Endothelial cell of umbilical vein (primary cell): ENCODE measurements at regions not wholly inside any gene's neighbourhood (a gene's known extent, or its start where the extent isn't known, plus 50 kb on each side); places are given as distances from the start of the nearest gene placed in this dataset.

Experiments used
- BruUV-seq: library from RNA; stranded (reverse); fragments of 400-500 nt; replicated peaks from 2 replicates; lab custom pipeline; 2021; lab: Mats Ljungman, UMichigan
- CTCF ChIA-PET: fragments of 300-600, 350-600 bp; sonication (Branson Sonifier 250); formaldehyde crosslinking; loops from one replicate; lab custom pipeline; 2021; ENCODE audit warnings: antibody characterized with exemption, inconsistent platforms; lab: Charles Lee
- POLR2A ChIA-PET: fragments of 300-600, 350-600 bp; sonication (Branson Sonifier 250); formaldehyde crosslinking; loops from one replicate; lab custom pipeline; 2021; ENCODE audit warnings: antibody characterized with exemption, inconsistent platforms; lab: Charles Lee
- DNase-seq: peaks from one replicate; pipeline ENCODE4 v3.0.0-alpha.2; 2011; ENCODE audit warnings: low read depth, low spot score
- FAIRE-seq: peaks from 2 replicates; lab custom pipeline; 2011; peaks lifted over from hg19 to GRCh38; lab: Jason Lieb, UNC
- H2AFZ ChIP-seq: 2 replicates; pipeline ENCODE4 v1.6.0; 2012; ENCODE audit warnings: low read depth, low read length, control low read depth, inconsistent platforms
- H3K27ac ChIP-seq: 2 replicates; pipeline ENCODE4 v1.5.1; 2011; ENCODE audit warnings: low read depth, mild to moderate bottlenecking, control low read depth, low read length, moderate library complexity; ENCODE audit not compliant: insufficient read depth
- H3K27me3 ChIP-seq, 2 experiments: 2 replicates each; pipeline versions ENCODE4 v1.6.0 to v1.6.1; 2011; ENCODE audit warnings: low read length in 2 of 2, mixed read lengths in 1 of 2; ENCODE audit not compliant: control insufficient read depth in 2 of 2, insufficient read depth in 2 of 2
- H3K36me3 ChIP-seq, 2 experiments: 2 replicates in 1 of 2; 3 replicates in 1 of 2; pipeline ENCODE4 v1.5.1; 2011; ENCODE audit warnings: low read length in 2 of 2, mild to moderate bottlenecking in 1 of 2, moderate library complexity in 1 of 2; ENCODE audit not compliant: control insufficient read depth in 2 of 2, insufficient read depth in 2 of 2; ENCODE audit errors: extremely low read depth in 1 of 2
- H3K4me1 ChIP-seq: 3 replicates; pipeline ENCODE4 v1.5.1; 2011; ENCODE audit warnings: mild to moderate bottlenecking, low read length; ENCODE audit not compliant: control insufficient read depth, insufficient read depth; ENCODE audit errors: extremely low read depth
- H3K4me2 ChIP-seq: 2 replicates; pipeline ENCODE4 v1.6.1; 2011; ENCODE audit warnings: low read length, control low read depth, mixed read lengths; ENCODE audit not compliant: insufficient read depth
- H3K4me3 ChIP-seq, 3 experiments: fragments of 200-600 bp in 1 of 3; sonication (generic), shearing (Covaris generic) in 1 of 3; replicated peaks in 1 of 3; 2 replicates each; pipeline ENCODE4 v1.5.1; 2011 to 2016; ENCODE audit warnings: control low read depth in 3 of 3, low read length in 3 of 3, mild to moderate bottlenecking in 2 of 3, inconsistent platforms in 1 of 3, low read depth in 1 of 3, moderate library complexity in 1 of 3; ENCODE audit not compliant: insufficient read depth in 1 of 3
- H3K79me2 ChIP-seq: 2 replicates; pipeline ENCODE4 v1.6.0; 2012; ENCODE audit warnings: low read length, inconsistent platforms; ENCODE audit not compliant: control insufficient read depth, insufficient read depth
- H3K9ac ChIP-seq: replicated peaks from 2 replicates; pipeline ENCODE3; 2011; ENCODE audit warnings: low read length, control low read depth; ENCODE audit not compliant: insufficient read depth; ENCODE audit errors: extremely low read depth
- H3K9me1 ChIP-seq: replicated peaks from 3 replicates; pipeline ENCODE4 v1.6.0; 2011; ENCODE audit warnings: mild to moderate bottlenecking, low read length; ENCODE audit not compliant: control insufficient read depth, insufficient read depth; ENCODE audit errors: extremely low read depth
- H3K9me3 ChIP-seq: replicated peaks from 2 replicates; pipeline ENCODE4 v1.5.1; 2012; ENCODE audit warnings: low read length, inconsistent platforms; ENCODE audit not compliant: control insufficient read depth, insufficient read depth
- H4K20me1 ChIP-seq: replicated peaks from 2 replicates; pipeline ENCODE3; 2011; ENCODE audit warnings: mild to moderate bottlenecking, low read length; ENCODE audit not compliant: control insufficient read depth, insufficient read depth; ENCODE audit errors: extremely low read depth
- CTCF ChIP-seq, 2 donors: IDR thresholded peaks; 1 replicate in 1 of 2; 2 replicates in 1 of 2; pipeline ENCODE4 v1.5.1; 2011; ENCODE audit warnings: low read length in 2 of 2, mild to moderate bottlenecking in 2 of 2, moderate library complexity in 2 of 2, control low read depth in 1 of 2, inconsistent platforms in 1 of 2, low read depth in 1 of 2; ENCODE audit not compliant: insufficient read depth in 1 of 2; ENCODE audit errors: extremely low read depth in 1 of 2
- EZH2 ChIP-seq: IDR thresholded peaks from 2 replicates; pipeline ENCODE4 v1.6.1; 2012; ENCODE audit warnings: borderline replicate concordance, low read depth, mild to moderate bottlenecking, moderate library complexity, low read length, inconsistent platforms; ENCODE audit not compliant: severe bottlenecking
- FOS ChIP-seq: IDR thresholded peaks from 2 replicates; pipeline ENCODE4 v1.6.1; 2011; ENCODE audit warnings: mild to moderate bottlenecking, low read length, moderate library complexity, borderline replicate concordance; ENCODE audit not compliant: insufficient read depth
- GATA2 ChIP-seq: IDR thresholded peaks from 2 replicates; pipeline ENCODE4 v1.7.0; 2011; ENCODE audit warnings: low read depth, mild to moderate bottlenecking, moderate library complexity, mixed read lengths, low read length; ENCODE audit not compliant: insufficient read length, insufficient read depth
- JUN ChIP-seq: IDR thresholded peaks from 2 replicates; pipeline ENCODE4 v1.6.1; 2011; ENCODE audit warnings: borderline replicate concordance, low read depth; ENCODE audit not compliant: insufficient read length, insufficient read depth
- MAX ChIP-seq: IDR thresholded peaks from 2 replicates; pipeline ENCODE4 v1.6.1; 2011; ENCODE audit not compliant: insufficient read depth, insufficient read length
- MYC ChIP-seq: IDR thresholded peaks from one replicate; pipeline ENCODE4 v1.6.1; 2011; ENCODE audit warnings: mild to moderate bottlenecking, low read depth, low read length
- POLR2A ChIP-seq: IDR thresholded peaks from 2 replicates; pipeline ENCODE4 v1.6.1; 2012; ENCODE audit warnings: low read depth, mild to moderate bottlenecking, control low read depth, low read length
- POLR2AphosphoS5 ChIP-seq: IDR thresholded peaks from 2 replicates; pipeline ENCODE4 v1.6.1; 2012; ENCODE audit warnings: low read depth, mild to moderate bottlenecking, control low read depth, low read length, moderate library complexity; ENCODE audit not compliant: insufficient read depth
- dilution Hi-C: fragments of 300-500 bp; cut with MboI; formaldehyde crosslinking; loops from one replicate; pipeline ENCODE4 v1.15.0; 2019; ENCODE audit warnings: low sequenced_read_pairs; ENCODE audit not compliant: extremely low pct_ligation_motif_present
- intact Hi-C: fragments of 100-400 bp; cut with micrococcal nuclease; formaldehyde crosslinking; loops from one replicate; pipeline ENCODE4 v1.10.0; 2022

- FAIRE-seq (no peak), DNase-seq (no peak)
- ChIA-PET POLR2A (no interaction called here), CTCF (interaction anchor here (1.1 kb wide), 1 partner anchor 8 kb away, joined by 3 read pairs; no protein-coding TSS in a partner anchor)
- Histone ChIP-seq H3K27me3 (peaks cover 0 to 2% of the 10 kb centered on the region in 2 experiments), H3K27ac (no peak overlapping the region), H3K36me3 (no peaks in the 10 kb centered on the region), H3K9ac (no peak overlapping the region), H2AFZ (no peak overlapping the region), H4K20me1 (no peaks in the 10 kb centered on the region), H3K9me1 (no peaks in the 10 kb centered on the region), H3K4me1 (no peaks in the 10 kb centered on the region), H3K4me3 (no peak overlapping the region), H3K9me3 (no peaks in the 10 kb centered on the region), H3K4me2 (no peak overlapping the region), H3K79me2 (no peaks in the 10 kb centered on the region)
- intact Hi-C loops: no loop called here
- BruUV-seq: no TSS peak
- TF ChIP-seq JUN (no peak), POLR2A (no peak), MAX (no peak), FOS (no peak), CTCF (IDR thresholded peaks at IDR 0.05; ENCODE audit: extremely low read depth in 1 of 2, insufficient read depth in 1 of 2, low read depth in 1 of 2, low read length in 2 of 2) (no peak), POLR2AphosphoS5 (no peak), MYC (no peak)
- dilution Hi-C loops: no loop called here
Observed at GRCh38 chr2:65598996-65599395, 166.6 kb upstream of the SPRED2 start.

- CTCF ChIA-PET: interaction anchor here (1.1 kb wide), 1 partner anchor 9 kb away, joined by 3 read pairs; no protein-coding TSS in a partner anchor
Observed at GRCh38 chr2:65598264-65598663, 165.9 kb upstream of the SPRED2 start.

More at GRCh38 chr2:65598264-65598663, 165.9 kb upstream of the SPRED2 start:
- Histone ChIP-seq H3K79me2 (no peaks in the 10 kb centered on the region), H3K9ac (no peak overlapping the region), H3K9me3 (no peaks in the 10 kb centered on the region), H3K27me3 (peaks cover 0 to 2% of the 10 kb centered on the region in 2 experiments), H3K9me1 (no peaks in the 10 kb centered on the region), H2AFZ (no peak overlapping the region), H3K4me3 (no peak overlapping the region), H3K4me2 (no peak overlapping the region), H4K20me1 (no peaks in the 10 kb centered on the region), H3K36me3 (no peaks in the 10 kb centered on the region), H3K4me1 (no peaks in the 10 kb centered on the region), H3K27ac (no peak overlapping the region)
- TF ChIP-seq POLR2A (no peak), EZH2 (no peak), GATA2 (no peak), CTCF (IDR thresholded peaks at IDR 0.05; ENCODE audit: extremely low read depth in 1 of 2, insufficient read depth in 1 of 2, low read depth in 1 of 2, low read length in 2 of 2) (no peak), MAX (no peak), MYC (no peak), JUN (no peak), FOS (no peak), POLR2AphosphoS5 (no peak)
- BruUV-seq: no TSS peak
- dilution Hi-C loops: no loop called here
- POLR2A ChIA-PET: no interaction called here
- DNase-seq (no peak), FAIRE-seq (no peak)
- intact Hi-C loops: no loop called here
